Ovary (tissue), 7 donors: ENCODE measurements at regions not wholly inside any gene's neighbourhood (a gene's known extent, or its start where the extent isn't known, plus 50 kb on each side); places are given as distances from the start of the nearest gene placed in this dataset.

Experiments used
- DNase-seq, 5 donors: peaks; one replicate each; pipeline ENCODE4 v3.0.0-alpha.2; 2019 to 2020
- H3K27ac ChIP-seq, 2 donors: fragments of 200-600 bp; one replicate each; pipeline versions ENCODE4 v1.5.1 to v1.8.0; 2019 to 2022
- H3K27me3 ChIP-seq: fragments of 200-600 bp; one replicate; pipeline ENCODE4 v1.8.0; 2022
- H3K36me3 ChIP-seq: fragments of 200-600 bp; sonication (generic); one replicate; pipeline ENCODE4 v1.5.1; 2019
- H3K4me1 ChIP-seq: one replicate; pipeline ENCODE4 v1.8.1; 2013; ENCODE audit warnings: mild to moderate bottlenecking, moderate library complexity; ENCODE audit not compliant: insufficient read depth
- H3K4me3 ChIP-seq: fragments of 200-600 bp; sonication (generic); one replicate; pipeline ENCODE4 v1.5.1; 2017
- H3K9me3 ChIP-seq, 2 donors: fragments of 200-600 bp in 1 of 2; sonication (generic) in 1 of 2; one replicate each; pipeline versions ENCODE4 v1.5.1 to v1.8.1; 2013 to 2019; ENCODE audit warnings: mild to moderate bottlenecking in 1 of 2, moderate library complexity in 1 of 2
- EP300 ChIP-seq: sonication (generic); formaldehyde crosslinking; IDR thresholded peaks from one replicate; pipeline ENCODE4 v1.6.1; 2017; ENCODE audit warnings: antibody characterized with exemption
- POLR2A ChIP-seq: fragments of 450-650 bp; IDR thresholded peaks from one replicate; pipeline ENCODE4 v1.6.1; 2017; ENCODE audit warnings: antibody characterized with exemption, mild to moderate bottlenecking, moderate library complexity
- WGBS, 3 donors: extraction: QIAGEN DNeasy Blood & Tissue Kit in 1 of 3; methylation state at CpG; one replicate each; pipeline versions ENCODE4 v1.1.5 to v1.1.7; 2013 to 2017; 5-methylcytosine and 5-hydroxymethylcytosine counted together
- intact Hi-C, 4 donors: fragments of 100-400 bp; cut with DNase I; formaldehyde crosslinking; loops; one replicate each; pipeline versions ENCODE4 v1.11.0 to v1.15.1; 2022 to 2023
- TF ChIP-seq, protein P1 (sequence below), 3 donors: fragments of 450-650 bp in 2 of 3; fragments of 200-600 bp in 1 of 3; IDR thresholded peaks; one replicate each; pipeline versions ENCODE4 v1.5.1 to v1.8.0; 2016 to 2022; ENCODE audit warnings: antibody characterized with exemption in 3 of 3, mild to moderate bottlenecking in 1 of 3
- donor health status: DM: no; HTN: no; CAD: no; lungs with moderate emphysema.
- donor health status: DM: no; HTN: no; CAD: no.
- donor health status: Bipolar disorder and iron deficiency.
- donor health status: DM: no; HTN: no; CAD: no.
- donor health status: DM: yes; HTN: yes; CAD: no.

- intact Hi-C loops: loop anchor here in 2 of 4 donors (5.0 kb wide), 1 partner anchor 715 kb away; the partner anchor contains the start of gene SPRY1 (in 2 of the 2)
- Histone ChIP-seq H3K9me3 (no peaks in the 10 kb centered on the region), H3K4me1 (no peaks in the 10 kb centered on the region), H3K4me3 (no peak overlapping the region), H3K27me3 (no peaks in the 10 kb centered on the region), H3K27ac (no peak overlapping the region), H3K36me3 (no peaks in the 10 kb centered on the region)
- TF ChIP-seq EP300 (no peak), POLR2A (no peak)
- TF ChIP-seq, protein P1, sequence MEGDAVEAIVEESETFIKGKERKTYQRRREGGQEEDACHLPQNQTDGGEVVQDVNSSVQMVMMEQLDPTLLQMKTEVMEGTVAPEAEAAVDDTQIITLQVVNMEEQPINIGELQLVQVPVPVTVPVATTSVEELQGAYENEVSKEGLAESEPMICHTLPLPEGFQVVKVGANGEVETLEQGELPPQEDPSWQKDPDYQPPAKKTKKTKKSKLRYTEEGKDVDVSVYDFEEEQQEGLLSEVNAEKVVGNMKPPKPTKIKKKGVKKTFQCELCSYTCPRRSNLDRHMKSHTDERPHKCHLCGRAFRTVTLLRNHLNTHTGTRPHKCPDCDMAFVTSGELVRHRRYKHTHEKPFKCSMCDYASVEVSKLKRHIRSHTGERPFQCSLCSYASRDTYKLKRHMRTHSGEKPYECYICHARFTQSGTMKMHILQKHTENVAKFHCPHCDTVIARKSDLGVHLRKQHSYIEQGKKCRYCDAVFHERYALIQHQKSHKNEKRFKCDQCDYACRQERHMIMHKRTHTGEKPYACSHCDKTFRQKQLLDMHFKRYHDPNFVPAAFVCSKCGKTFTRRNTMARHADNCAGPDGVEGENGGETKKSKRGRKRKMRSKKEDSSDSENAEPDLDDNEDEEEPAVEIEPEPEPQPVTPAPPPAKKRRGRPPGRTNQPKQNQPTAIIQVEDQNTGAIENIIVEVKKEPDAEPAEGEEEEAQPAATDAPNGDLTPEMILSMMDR (IDR thresholded peaks at IDR 0.05): peak in 2 of 3 donors; percentile 68 to 80
- peak in 1 of 5 donors; percentile 30 for DNase-seq
- 31 to 46% (median 32%) methylated on average over 2 of the region's 2 CpGs for WGBS, 3 donors
Observed at GRCh38 chr4:124111922-124112321, 600.6 kb downstream of the ANKRD50 start.

DNA sequence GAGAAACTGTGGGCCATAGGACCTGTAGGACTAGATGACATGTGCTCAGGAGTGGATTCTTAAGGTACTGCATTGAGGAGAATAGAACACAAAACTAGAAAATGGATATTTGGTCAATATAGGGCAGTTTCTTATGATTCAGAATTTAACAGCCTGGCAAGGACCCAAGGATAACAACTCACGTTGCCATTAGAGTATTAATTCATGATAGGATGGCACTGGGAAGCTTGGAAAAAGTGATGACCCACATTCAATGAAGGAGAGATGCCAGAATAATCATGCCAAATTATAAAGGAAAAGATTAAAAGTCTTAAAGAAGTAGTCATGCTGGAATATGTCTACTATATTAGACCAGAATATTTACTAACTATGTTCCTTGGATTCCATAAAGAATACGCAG lies 594.5 kb downstream of the ANKRD50 start:
- H3K27ac ChIP-seq: no peak overlapping the region
- H3K36me3 ChIP-seq: no peaks in the 10 kb centered on the region
- no peak for DNase-seq
- no peaks in the 10 kb centered on the region for H3K9me3 ChIP-seq
- no peaks in the 10 kb centered on the region for H3K4me1 ChIP-seq
- intact Hi-C loops: no loop called here
- no peak overlapping the region for H3K4me3 ChIP-seq
- H3K27me3 ChIP-seq: no peaks in the 10 kb centered on the region
- TF ChIP-seq POLR2A (no peak), EP300 (no peak)
- TF ChIP-seq, protein P1 (IDR thresholded peaks at IDR 0.05): no peak
- WGBS, 3 donors: 54 to 63% (median 59%) methylated on average over 2 of the region's 2 CpGs

GRCh38 chr4:124121461-124121971 lies 591.0 kb downstream of the ANKRD50 start:
- H3K9me3 ChIP-seq: no peaks in the 10 kb centered on the region
- H3K4me1 ChIP-seq: no peaks in the 10 kb centered on the region
- 80 to 87% (median 85%) methylated on average over 1 of the region's 1 CpG for WGBS, 3 donors
- no peaks in the 10 kb centered on the region for H3K27me3 ChIP-seq
- no peak overlapping the region for H3K4me3 ChIP-seq
- DNase-seq: no peak
- H3K27ac ChIP-seq: no peak overlapping the region
- TF ChIP-seq POLR2A: no peak
- TF ChIP-seq EP300: no peak
- TF ChIP-seq, protein P1 (IDR thresholded peaks at IDR 0.05): no peak
- H3K36me3 ChIP-seq: no peaks in the 10 kb centered on the region
- intact Hi-C loops: no loop called here

DNA sequence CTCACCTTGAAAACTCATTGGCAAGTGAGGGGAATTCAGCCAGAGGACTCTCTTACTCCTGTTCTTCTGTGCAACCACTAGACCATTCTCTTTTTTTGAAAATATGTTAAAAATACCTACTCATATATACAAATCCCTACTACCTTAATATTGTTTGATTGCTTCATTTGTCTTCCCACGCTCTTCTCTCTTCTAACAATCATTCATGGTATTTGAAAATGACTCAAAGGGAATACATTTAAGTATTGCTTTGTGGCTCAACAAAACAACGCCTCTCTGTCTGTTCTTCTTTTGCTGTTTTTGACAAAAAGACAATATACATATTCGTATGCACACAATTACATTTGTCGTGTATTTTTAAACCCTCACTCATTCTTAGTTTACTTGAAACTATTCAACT lies 589.4 kb downstream of the ANKRD50 start:
- Histone ChIP-seq H3K9me3 (no peaks in the 10 kb centered on the region), H3K4me1 (no peaks in the 10 kb centered on the region), H3K4me3 (no peak overlapping the region), H3K27me3 (no peaks in the 10 kb centered on the region), H3K36me3 (no peaks in the 10 kb centered on the region), H3K27ac (no peak overlapping the region)
- 95 to 96% (median 96%) methylated on average over 4 of the region's 4 CpGs for WGBS, 3 donors
- intact Hi-C loops: no loop called here
- no peak for DNase-seq
- TF ChIP-seq POLR2A (no peak), EP300 (no peak)
- TF ChIP-seq, protein P1 (IDR thresholded peaks at IDR 0.05): no peak
